ENCODE measurements at regions not wholly inside any gene's neighbourhood (a gene's known extent, or its start where the extent isn't known, plus 50 kb on each side); places are given as distances from the start of the nearest gene placed in this dataset.
"Not testable (repeated sequence)": the region's sequence is repeated elsewhere in the genome, so short reads cannot be mapped to it uniquely, and the experiment has no call there.

DNA sequence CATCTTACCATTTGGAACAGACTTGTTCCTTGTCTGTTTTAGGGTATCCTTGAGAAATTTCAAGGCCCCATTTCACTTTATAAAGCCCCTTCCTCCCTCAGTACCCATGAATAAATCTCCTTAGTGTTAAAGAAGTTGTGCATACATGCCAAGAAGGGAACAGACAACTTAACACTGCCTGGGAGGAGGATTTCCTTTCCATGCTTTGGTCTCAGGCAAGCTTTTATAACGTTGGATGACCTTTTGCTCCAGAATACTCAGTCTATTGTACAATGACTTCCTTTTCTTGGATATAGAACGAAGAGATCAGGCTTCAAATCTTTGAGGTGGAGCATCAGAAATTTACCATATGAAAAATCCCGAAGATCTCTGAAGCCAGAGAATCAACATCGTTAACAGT is 551.4 kb downstream of the PRKD1 start:
- DNase-seq (ENCODE audit: low read depth), result no peak

- DNase-seq (ENCODE audit: low read depth), result no peak
Observed at GRCh38 chr14:29380826-29381225, 546.8 kb downstream of the PRKD1 start.

GRCh38 chr14:29388571-29388970 is 539.1 kb downstream of the PRKD1 start:
- DNase-seq (ENCODE audit: low read depth), result no peak

DNA sequence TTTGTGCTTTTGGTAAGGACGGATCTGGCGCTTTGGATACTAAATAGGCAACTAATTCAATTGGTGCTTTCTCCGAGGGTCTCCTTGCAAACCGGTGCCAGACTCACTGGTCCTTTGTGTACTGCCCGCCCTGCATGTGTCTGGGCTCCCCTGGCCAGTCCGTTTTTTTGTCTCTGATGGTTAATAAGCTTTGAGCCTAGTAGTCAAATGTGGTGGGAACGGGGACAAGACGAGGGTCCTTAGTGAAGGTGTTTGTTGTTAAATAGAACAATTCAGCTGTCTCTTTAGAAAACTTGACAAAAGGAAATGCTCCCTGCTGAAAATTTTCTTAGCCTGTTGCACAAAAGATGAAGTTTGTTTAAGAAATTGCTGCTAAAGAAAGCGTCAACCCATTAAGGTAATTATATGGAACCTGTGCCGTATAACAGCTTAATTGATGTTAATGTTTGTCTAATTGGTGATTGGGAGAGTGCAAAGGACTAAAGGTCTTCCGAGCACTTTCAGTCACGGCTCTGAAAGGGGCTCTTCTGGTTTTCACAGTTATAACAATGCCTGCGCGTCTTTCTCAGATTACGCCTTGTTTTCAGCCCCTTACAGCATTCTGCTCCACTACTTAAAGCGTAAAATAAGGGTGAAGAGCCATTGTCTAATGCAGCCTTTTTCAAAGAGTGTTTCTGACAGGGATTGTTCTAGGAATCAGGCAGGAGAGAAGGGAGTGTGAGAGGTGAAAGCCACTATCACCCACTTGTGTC is 537.4 kb downstream of the PRKD1 start:
- no peak for DNase-seq (ENCODE audit: low read depth)

- no peak for DNase-seq (ENCODE audit: low read depth)
Observed at GRCh38 chr14:29391231-29391630, 536.4 kb downstream of the PRKD1 start.

DNA sequence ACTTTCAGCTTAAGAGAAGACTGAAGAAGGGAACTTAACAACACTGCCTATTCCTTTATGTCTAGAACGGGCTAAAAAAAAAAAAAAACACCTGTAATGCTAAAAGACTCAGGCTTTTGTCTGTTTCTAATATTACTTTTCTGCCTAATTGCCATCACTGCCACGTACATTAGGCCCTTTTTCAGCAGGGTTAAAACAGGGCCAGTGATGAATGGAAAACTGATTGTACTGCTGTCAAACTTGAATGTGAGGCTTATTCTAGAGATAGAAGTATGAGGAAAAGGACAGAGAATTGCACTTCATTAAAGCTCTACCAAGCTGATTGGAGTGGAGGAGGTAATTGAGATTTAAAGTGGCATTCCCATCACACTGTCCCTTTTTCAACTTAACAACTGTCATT is 535.8 kb downstream of the PRKD1 start:
- DNase-seq (ENCODE audit: low read depth), result no peak

- DNase-seq (ENCODE audit: low read depth), result no peak
Observed at GRCh38 chr14:29392287-29392686, 535.4 kb downstream of the PRKD1 start.

GRCh38 chr14:29403091-29403490 is 524.6 kb downstream of the PRKD1 start:
- DNase-seq (ENCODE audit: low read depth), result no peak

DNA sequence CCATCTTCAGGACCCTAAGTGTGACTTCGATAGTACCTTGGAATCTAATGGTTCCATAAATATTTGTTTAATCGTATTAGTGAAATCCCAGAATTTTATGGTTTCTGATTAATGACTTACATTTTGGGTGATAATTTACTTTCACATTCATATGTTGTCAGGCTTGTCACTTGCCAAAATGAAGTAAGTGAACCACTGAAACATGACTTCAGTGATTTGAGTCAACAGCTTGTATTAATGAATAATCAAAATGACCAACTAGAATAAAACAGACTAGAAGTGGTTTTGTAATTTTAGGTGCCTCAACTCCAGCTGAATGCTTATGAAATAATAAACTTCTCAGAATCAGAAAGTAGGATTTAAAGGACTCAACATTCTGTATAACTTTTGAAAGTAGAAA is 517.1 kb downstream of the PRKD1 start:
- no peak for DNase-seq (ENCODE audit: low read depth)

- DNase-seq (ENCODE audit: low read depth), result not testable (repeated sequence)
Observed at GRCh38 chr14:29414931-29415330, 512.7 kb downstream of the PRKD1 start.

- no peak for DNase-seq (ENCODE audit: low read depth)
Observed at GRCh38 chr14:29419736-29420135, 507.9 kb downstream of the PRKD1 start.

- DNase-seq (ENCODE audit: low read depth), result no peak
Observed at GRCh38 chr14:29421156-29421728, 506.4 kb downstream of the PRKD1 start.

DNA sequence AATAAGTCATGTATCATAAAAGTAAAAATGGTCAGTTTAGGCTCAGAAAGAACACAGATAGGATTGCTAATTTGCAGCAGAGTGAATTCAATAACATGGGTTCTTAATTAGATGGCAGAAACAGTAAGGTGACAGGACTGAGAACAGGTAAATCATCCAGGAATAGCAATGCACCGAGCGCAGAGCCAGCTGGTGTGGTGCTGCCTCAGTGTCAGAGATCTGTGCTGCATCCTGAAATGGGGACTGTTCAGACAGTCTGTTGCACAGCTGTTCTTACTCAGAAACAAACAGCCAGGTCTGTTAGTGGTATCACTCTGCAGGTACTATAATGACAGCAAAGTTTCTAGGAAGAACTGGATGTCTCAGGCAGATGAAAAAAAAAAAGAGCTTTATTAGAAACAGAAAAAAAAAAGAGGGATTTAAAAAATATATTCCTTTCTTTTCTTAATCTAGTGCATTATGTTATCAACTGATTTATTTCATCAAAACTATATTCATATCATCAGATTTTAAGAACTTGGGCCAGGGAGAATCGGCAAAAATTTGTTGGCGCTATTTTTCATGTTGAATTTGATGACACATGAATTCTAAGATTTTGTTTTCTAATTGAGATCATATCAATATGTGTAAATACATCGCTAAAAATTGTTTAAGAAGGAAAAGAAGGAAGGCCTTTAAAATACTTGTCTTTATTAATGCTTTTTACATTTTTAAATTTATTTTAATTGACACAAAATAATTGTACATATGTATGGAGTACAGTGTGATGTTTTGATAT is 501.8 kb downstream of the PRKD1 start:
- DNase-seq (ENCODE audit: low read depth), result no peak

- DNase-seq (ENCODE audit: low read depth), result peak; percentile 21
Observed at GRCh38 chr14:29442696-29443095, 485.0 kb downstream of the PRKD1 start.

GRCh38 chr14:29444216-29444615 is 483.4 kb downstream of the PRKD1 start:
- DNase-seq (ENCODE audit: low read depth), result no peak

GRCh38 chr14:29444805-29445204 is 482.8 kb downstream of the PRKD1 start:
- DNase-seq (ENCODE audit: low read depth), result no peak

DNA sequence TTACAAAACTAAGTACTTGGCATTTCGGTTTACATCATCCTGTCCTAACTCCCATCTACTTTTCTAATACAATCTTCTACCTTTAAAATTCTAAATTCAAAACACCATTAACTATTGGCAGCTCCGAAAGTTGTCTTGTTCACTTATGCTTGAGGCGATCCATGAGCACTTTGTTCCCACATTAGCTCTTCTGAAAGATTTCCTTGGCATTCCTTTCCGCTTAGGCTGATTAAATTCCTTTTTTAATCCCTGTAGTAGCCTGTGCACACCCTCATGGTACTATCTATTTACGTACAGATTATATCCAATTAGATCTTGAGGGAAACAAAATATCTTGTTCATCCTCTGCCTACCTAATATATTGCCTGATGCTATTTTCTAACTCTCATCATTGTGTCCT is 480.7 kb downstream of the PRKD1 start:
- no peak for DNase-seq (ENCODE audit: low read depth)

DNA sequence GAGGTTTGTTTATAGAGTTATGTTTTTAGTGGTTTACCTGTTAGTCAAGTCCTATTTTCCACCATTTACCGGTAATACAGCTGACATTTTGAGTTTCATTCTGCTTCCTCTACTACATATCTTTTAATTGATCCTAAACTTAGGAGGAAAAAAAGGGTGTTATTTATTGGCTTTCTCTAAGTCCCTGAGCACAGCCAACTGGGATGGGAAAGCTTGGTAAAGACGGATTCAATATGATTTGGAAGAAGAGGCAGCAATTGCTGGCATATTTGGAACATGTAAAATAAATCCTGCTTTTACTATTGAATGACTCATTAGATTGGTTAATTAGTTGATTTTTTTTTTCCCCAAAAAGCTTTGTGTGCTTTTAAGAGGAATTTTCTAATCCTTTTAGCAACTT is 475.7 kb downstream of the PRKD1 start:
- DNase-seq (ENCODE audit: low read depth), result no peak

- no peak for DNase-seq (ENCODE audit: low read depth)
Observed at GRCh38 chr14:29453045-29453444, 474.6 kb downstream of the PRKD1 start.

DNA sequence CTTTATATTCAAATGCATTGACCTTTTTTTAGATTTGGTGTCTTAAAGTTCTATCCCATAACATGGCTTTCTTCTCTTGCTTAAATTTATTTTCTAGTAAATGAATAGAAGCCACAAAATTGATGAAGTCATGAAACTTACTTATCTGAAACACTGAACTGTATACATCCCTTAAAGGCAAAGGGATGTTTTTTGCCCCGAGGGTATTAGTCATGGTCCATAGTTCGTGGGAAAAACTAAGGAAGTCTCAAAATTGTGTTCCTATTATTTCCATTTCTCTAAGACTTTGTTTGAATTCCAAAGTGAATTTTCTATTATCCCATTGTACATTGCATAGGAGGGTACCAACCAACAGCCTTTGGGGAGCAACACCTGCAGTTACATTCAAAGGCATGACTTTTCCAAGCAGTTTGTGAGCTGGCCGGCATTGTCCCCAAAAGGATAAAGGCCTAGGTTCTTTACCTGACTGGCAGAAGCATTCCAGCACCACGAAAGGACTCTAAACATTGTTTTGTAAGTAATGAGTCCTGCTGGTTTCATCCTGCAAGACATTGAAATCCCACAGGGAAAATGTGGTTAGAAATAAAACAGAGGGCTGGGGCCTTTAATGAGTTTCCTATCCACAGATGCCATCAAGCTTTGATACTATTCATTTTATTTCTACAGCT is 473.5 kb downstream of the PRKD1 start:
- no peak for DNase-seq (ENCODE audit: low read depth)

DNA sequence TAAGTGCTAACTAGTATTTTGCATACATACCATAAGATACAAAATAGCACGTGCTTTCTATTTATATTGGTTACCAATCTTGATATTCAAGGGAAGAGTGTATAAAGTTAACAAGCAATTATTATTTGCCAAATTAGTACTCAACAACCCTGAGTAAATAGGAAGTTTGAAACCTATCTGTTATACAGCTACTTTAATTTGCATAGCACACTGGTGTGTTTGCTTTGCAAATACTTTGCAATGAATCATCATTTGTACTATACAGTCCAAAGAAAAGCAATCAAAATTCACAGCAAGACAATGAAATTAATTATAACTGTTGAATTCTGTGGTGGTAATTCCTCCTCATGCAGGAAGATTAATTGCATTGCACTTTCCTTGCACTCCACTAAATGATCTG is 469.1 kb downstream of the PRKD1 start:
- no peak for DNase-seq (ENCODE audit: low read depth)

DNA sequence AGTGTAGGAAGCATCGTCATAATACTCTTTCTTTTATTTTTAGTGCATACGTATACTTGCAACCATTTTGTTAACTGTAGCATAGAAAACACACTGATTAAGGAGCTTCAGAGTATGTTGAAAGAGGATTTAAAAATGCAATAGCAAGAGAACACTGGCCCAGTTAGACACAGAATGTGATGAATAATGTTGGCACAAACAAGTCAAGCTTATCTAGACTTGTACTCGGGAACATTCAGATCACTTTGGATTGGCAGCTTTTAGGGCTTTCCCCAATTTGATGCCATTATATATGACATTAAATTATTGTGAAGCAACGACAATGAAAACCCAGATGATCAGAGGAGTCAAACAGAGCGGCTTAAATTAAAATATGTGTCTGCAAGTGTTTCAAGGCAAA is 468.1 kb downstream of the PRKD1 start:
- DNase-seq (ENCODE audit: low read depth), result no peak

Data from GM04504 (cell line).